ENCODE measurements at regions not wholly inside any gene's neighbourhood (a gene's known extent, or its start where the extent isn't known, plus 50 kb on each side); places are given as distances from the start of the nearest gene placed in this dataset.

- no peak for TF ChIP-seq CTCF (IDR thresholded peaks at IDR 0.05)
- no peak for TF ChIP-seq HEYL (CRISPR knock-in tag; IDR thresholded peaks at IDR 0.05)
- TF ChIP-seq RCOR1 (IDR thresholded peaks at IDR 0.05; ENCODE audit: low read depth, low read length), result no peak
- TF ChIP-seq NR3C1 (IDR thresholded peaks at IDR 0.05), result no peak
- no peak for TF ChIP-seq JUNB (IDR thresholded peaks at IDR 0.05)
- no peak for TF ChIP-seq JUN (IDR thresholded peaks at IDR 0.05)
- TF ChIP-seq RAD21 (conservative IDR thresholded peaks at IDR 0.05 in 1 of 2, IDR thresholded peaks at IDR 0.05 in 1 of 2), result no peak
- no peak for TF ChIP-seq RARB (CRISPR knock-in tag; IDR thresholded peaks at IDR 0.05)
- no peak for TF ChIP-seq POLR2AphosphoS2 (conservative IDR thresholded peaks at IDR 0.05; ENCODE audit: low read length)
- TF ChIP-seq POLR2A (IDR thresholded peaks at IDR 0.05; ENCODE audit: low read length), result no peak
- TF ChIP-seq HOXB5 (CRISPR knock-in tag; IDR thresholded peaks at IDR 0.05), result no peak
- TF ChIP-seq, protein P1, sequence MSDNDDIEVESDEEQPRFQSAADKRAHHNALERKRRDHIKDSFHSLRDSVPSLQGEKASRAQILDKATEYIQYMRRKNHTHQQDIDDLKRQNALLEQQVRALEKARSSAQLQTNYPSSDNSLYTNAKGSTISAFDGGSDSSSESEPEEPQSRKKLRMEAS (IDR thresholded peaks at IDR 0.05), result no peak
Observed at GRCh38 chr7:94067047-94067446, 62.9 kb upstream of the BET1 start.
